HepG2 (cell line): ENCODE measurements at regions not wholly inside any gene's neighbourhood (a gene's known extent, or its start where the extent isn't known, plus 50 kb on each side); places are given as distances from the start of the nearest gene placed in this dataset.

Experiments used
- ATAC-seq: fragments of 200-7000 bp; cut with Tn5 transposase; 3 replicates; pipeline ENCODE4 v1.9.1; 2020; ENCODE audit warnings: mild to moderate bottlenecking, moderate library complexity
- BruUV-seq: library from RNA; stranded (reverse); fragments of 400-500 nt; replicated peaks from 2 replicates; lab custom pipeline; 2021; lab: Mats Ljungman, UMichigan
- CTCF ChIA-PET: fragments of 300-600 bp; formaldehyde crosslinking; extraction: SDS; loops from one replicate; lab custom pipeline; 2021; ENCODE audit warnings: low total read pairs, inconsistent platforms, low intra/inter-chr PET ratio; lab: Yijun Ruan, JAX
- POLR2A ChIA-PET: fragments of 350-600 bp; sonication (Branson Sonifier 250); formaldehyde crosslinking; loops from one replicate; lab custom pipeline; 2020; ENCODE audit warnings: antibody characterized with exemption, inconsistent platforms; lab: Yijun Ruan, JAX
- DNase-seq: peaks from one replicate; pipeline ENCODE4 v3.0.0-alpha.2; 2015; ENCODE audit warnings: low spot score
- FAIRE-seq: peaks from 3 replicates; lab custom pipeline; 2011; peaks lifted over from hg19 to GRCh38; lab: Jason Lieb, UNC
- H2AFZ ChIP-seq: one replicate; pipeline ENCODE4 v1.6.1; 2011; ENCODE audit warnings: low read length, inconsistent platforms
- H3K27ac ChIP-seq: fragments of 300-600 bp; 3 replicates; pipeline ENCODE4 v1.8.0; 2011; ENCODE audit warnings: mixed run types, mild to moderate bottlenecking, mixed read lengths, low read length, inconsistent platforms; ENCODE audit not compliant: insufficient read depth; ENCODE audit errors: extremely low read length
- H3K27me3 ChIP-seq, 2 experiments: fragments of 200-600 bp in 1 of 2; 2 replicates in 1 of 2; 3 replicates in 1 of 2; pipeline versions ENCODE4 v1.6.0 to v1.8.0; 2011; ENCODE audit warnings: low read length in 2 of 2, mild to moderate bottlenecking in 2 of 2, moderate library complexity in 2 of 2, inconsistent platforms in 1 of 2; ENCODE audit not compliant: insufficient read depth in 2 of 2, control insufficient read depth in 1 of 2
- H3K36me3 ChIP-seq, 2 experiments: fragments of 200-600 bp in 1 of 2; replicated peaks in 1 of 2; 2 replicates in 1 of 2; 3 replicates in 1 of 2; pipeline versions ENCODE4 v1.5.1 to v1.8.0; 2011; ENCODE audit warnings: low read length in 2 of 2, inconsistent platforms in 1 of 2; ENCODE audit not compliant: insufficient read depth in 2 of 2, control insufficient read depth in 1 of 2
- H3K4me1 ChIP-seq: 2 replicates; pipeline ENCODE4 v1.5.1; 2012; ENCODE audit warnings: low read length, inconsistent platforms; ENCODE audit not compliant: insufficient read depth
- H3K4me2 ChIP-seq: 2 replicates; pipeline ENCODE4 v1.6.0; 2011; ENCODE audit warnings: low read depth, low read length, inconsistent platforms
- H3K4me3 ChIP-seq, 3 experiments: fragments of 200-600 bp in 1 of 3; sonication (generic), shearing (Covaris generic) in 1 of 3; replicated peaks in 1 of 3; 2 replicates each; pipeline ENCODE4 v1.5.1; 2011 to 2016; ENCODE audit warnings: low read length in 3 of 3, inconsistent platforms in 2 of 3, low read depth in 2 of 3, mild to moderate bottlenecking in 2 of 3, control low read depth in 1 of 3, mixed read lengths in 1 of 3; ENCODE audit not compliant: insufficient read depth in 1 of 3
- H3K79me2 ChIP-seq: one replicate; pipeline ENCODE4 v1.6.1; 2011; ENCODE audit warnings: low read length, inconsistent platforms; ENCODE audit not compliant: insufficient read depth
- H3K9ac ChIP-seq: 2 replicates; pipeline ENCODE4 v1.6.0; 2011; ENCODE audit warnings: mild to moderate bottlenecking, low read depth, low read length, inconsistent platforms; ENCODE audit not compliant: insufficient read depth
- H3K9me3 ChIP-seq: 2 replicates; pipeline ENCODE4 v1.5.1; 2012; ENCODE audit warnings: mild to moderate bottlenecking, low read length
- H4K20me1 ChIP-seq: 2 replicates; pipeline ENCODE4 v1.6.0; 2011; ENCODE audit warnings: inconsistent platforms, mild to moderate bottlenecking, low read length, moderate library complexity; ENCODE audit not compliant: insufficient read depth
- CHCHD3 ChIP-seq: sonication (generic); formaldehyde crosslinking; IDR thresholded peaks from 2 replicates; pipeline ENCODE4 v1.8.0; 2022; ENCODE audit warnings: mild to moderate bottlenecking, missing genetic modification reagents, moderate library complexity
- FUBP1 ChIP-seq: sonication (generic); formaldehyde crosslinking; IDR thresholded peaks from 2 replicates; pipeline ENCODE4 v1.5.1; 2020; ENCODE audit warnings: missing genetic modification reagents, mild to moderate bottlenecking, borderline replicate concordance
- HNRNPUL1 ChIP-seq: fragments of 200-400 bp; formaldehyde crosslinking; IDR thresholded peaks from 2 replicates; pipeline ENCODE4 v1.6.1; 2017; ENCODE audit warnings: low read depth, mild to moderate bottlenecking, low read length, moderate library complexity
- NFKBIZ ChIP-seq: IDR thresholded peaks from 2 replicates; pipeline ENCODE4 v1.6.1; 2018; ENCODE audit warnings: missing genetic modification reagents, missing compliant biosample characterization
- RARG ChIP-seq: sonication (generic); formaldehyde crosslinking; IDR thresholded peaks from 2 replicates; pipeline ENCODE4 v1.4.0; 2020; ENCODE audit warnings: low read depth, mild to moderate bottlenecking, missing genetic modification reagents
- SCMH1 ChIP-seq: sonication (generic); formaldehyde crosslinking; IDR thresholded peaks from 2 replicates; pipeline ENCODE4 v1.9.0; 2021; ENCODE audit warnings: missing genetic modification reagents, mild to moderate bottlenecking, borderline replicate concordance
- ZFY ChIP-seq: sonication (generic); formaldehyde crosslinking; IDR thresholded peaks from 2 replicates; pipeline ENCODE4 v1.4.0; 2020; ENCODE audit warnings: missing genetic modification reagents
- ZGPAT ChIP-seq: IDR thresholded peaks from 2 replicates; pipeline ENCODE4 v1.6.1; 2016; ENCODE audit warnings: mild to moderate bottlenecking
- ZHX2 ChIP-seq, 2 experiments: sonication (generic) in 1 of 2; formaldehyde crosslinking in 1 of 2; IDR thresholded peaks; 2 replicates each; pipeline versions ENCODE4 v1.6.1 to v1.9.0; 2014 to 2022; ENCODE audit warnings: antibody characterized with exemption in 1 of 2, borderline replicate concordance in 1 of 2, inconsistent platforms in 1 of 2, low read depth in 1 of 2, missing genetic modification reagents in 1 of 2
- ZNF317 ChIP-seq: sonication (generic); formaldehyde crosslinking; IDR thresholded peaks from 2 replicates; pipeline ENCODE4 v1.5.0; 2020; ENCODE audit warnings: mild to moderate bottlenecking, missing genetic modification reagents
- ZNF749 ChIP-seq: sonication (generic); formaldehyde crosslinking; IDR thresholded peaks from 2 replicates; pipeline ENCODE4 v1.8.0; 2022; ENCODE audit warnings: mild to moderate bottlenecking, missing genetic modification reagents, moderate library complexity, borderline replicate concordance
- WGBS: methylation state at CpG from one replicate; pipeline ENCODE4 v1.1.6; 2017; ENCODE audit warnings: low lambda C conversion rate; 5-methylcytosine and 5-hydroxymethylcytosine counted together
- in situ Hi-C: cut with HindIII; loops from 2 replicates; pipeline ENCODE4 v1.10.0; 2017; ENCODE audit warnings: low pct_unique_long_range_greater_than_20kb; ENCODE audit not compliant: extremely low pct_ligation_motif_present
- intact Hi-C: fragments of 100-400 bp; cut with micrococcal nuclease; formaldehyde crosslinking; loops from one replicate; pipeline ENCODE4 v1.10.0; 2022; ENCODE audit not compliant: unreplicated experiment

GRCh38 chr18:46402396-46402795 lies 254.6 kb downstream of the LOXHD1 start:
- H3K9ac ChIP-seq, result no peak overlapping the region
- H3K9me3 ChIP-seq, result no peaks in the 10 kb centered on the region
- BruUV-seq, result no TSS peak
- H3K27ac ChIP-seq, result no peak overlapping the region
- ATAC-seq, result no peak
- intact Hi-C loops (no loop called here), in situ Hi-C loops (no loop called here)
- ChIA-PET POLR2A (no interaction called here), CTCF (no interaction called here)
- no peaks in the 10 kb centered on the region for H3K79me2 ChIP-seq
- H3K27me3 ChIP-seq, result peaks cover 2 to 30% of the 10 kb centered on the region in 2 experiments; a peak in 4 of 5 replicates
- DNase-seq, result no peak
- WGBS, result 0% methylated on average over 4 of the region's 4 CpGs
- H3K4me1 ChIP-seq, result no peaks in the 10 kb centered on the region
- no peaks in the 10 kb centered on the region for H4K20me1 ChIP-seq
- H3K4me3 ChIP-seq, result no peak overlapping the region
- H2AFZ ChIP-seq, result no peak overlapping the region
- no peak for FAIRE-seq
- no peak overlapping the region for H3K4me2 ChIP-seq
- H3K36me3 ChIP-seq, result no peaks in the 10 kb centered on the region
- TF ChIP-seq SCMH1 (no peak), ZNF317 (CRISPR knock-in tag) (no peak), CHCHD3 (no peak), RARG (no peak), FUBP1 (CRISPR knock-in tag) (no peak), NFKBIZ (CRISPR knock-in tag) (no peak), HNRNPUL1 (no peak), ZHX2 (IDR thresholded peaks at IDR 0.05; ENCODE audit: low read depth) (no peak), ZHX2 (CRISPR knock-in tag; IDR thresholded peaks at IDR 0.05; ENCODE audit: borderline replicate concordance) (no peak), ZFY (CRISPR knock-in tag) (no peak), ZNF749 (CRISPR knock-in tag) (no peak), ZGPAT (CRISPR knock-in tag) (no peak)
